HG02588 (cell line): ENCODE measurements at regions not wholly inside any gene's neighbourhood (a gene's known extent, or its start where the extent isn't known, plus 50 kb on each side); places are given as distances from the start of the nearest gene placed in this dataset.

ENCODE experiments used
- ATAC-seq: cut with Tn5 transposase; IDR thresholded peaks from one replicate; pipeline ENCODE4 v1.9.1; 2021; ENCODE audit warnings: mild to moderate bottlenecking, moderate library complexity; ENCODE audit not compliant: unreplicated experiment

DNA sequence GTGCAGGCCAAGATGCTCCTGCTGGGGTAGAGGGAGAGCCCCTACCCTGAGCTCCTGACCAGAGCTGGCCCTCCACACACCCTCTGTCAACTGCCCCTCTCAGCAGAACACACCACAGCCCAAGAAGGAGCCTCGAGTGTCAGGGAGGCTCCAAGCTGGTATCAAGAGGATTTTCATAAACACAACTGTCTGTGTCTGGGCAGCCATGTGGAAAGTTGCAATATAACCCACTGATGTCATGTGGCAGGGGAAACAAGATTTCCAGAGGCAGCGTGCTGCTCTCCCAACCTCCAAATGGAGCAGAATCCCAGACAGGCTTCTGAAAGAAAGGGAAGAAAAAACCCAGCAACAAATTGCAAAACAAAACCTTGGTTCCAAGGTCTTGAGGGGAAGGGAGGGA is 569.9 kb downstream of the BUD13 start:
- no peak for ATAC-seq

DNA sequence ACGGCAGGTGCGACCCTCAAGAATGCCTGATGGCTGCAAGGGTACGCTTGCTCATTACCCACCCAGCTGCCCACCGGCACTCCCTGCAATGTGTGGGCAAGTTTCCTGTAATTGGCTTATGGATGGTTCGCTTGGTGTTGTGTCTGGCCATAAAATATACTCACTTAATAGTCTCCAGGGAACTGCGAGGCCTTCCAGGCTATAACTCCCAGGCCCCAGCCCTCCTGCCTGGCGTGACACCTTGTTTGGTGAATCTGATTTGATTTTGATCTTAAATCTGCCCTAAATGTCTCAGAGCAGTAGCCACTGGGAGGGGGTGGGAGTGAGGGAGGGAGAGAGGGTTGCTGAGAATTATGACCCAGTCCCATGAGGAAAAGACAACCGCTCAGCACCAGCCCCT is 572.2 kb downstream of the BUD13 start:
- ATAC-seq: no peak

DNA sequence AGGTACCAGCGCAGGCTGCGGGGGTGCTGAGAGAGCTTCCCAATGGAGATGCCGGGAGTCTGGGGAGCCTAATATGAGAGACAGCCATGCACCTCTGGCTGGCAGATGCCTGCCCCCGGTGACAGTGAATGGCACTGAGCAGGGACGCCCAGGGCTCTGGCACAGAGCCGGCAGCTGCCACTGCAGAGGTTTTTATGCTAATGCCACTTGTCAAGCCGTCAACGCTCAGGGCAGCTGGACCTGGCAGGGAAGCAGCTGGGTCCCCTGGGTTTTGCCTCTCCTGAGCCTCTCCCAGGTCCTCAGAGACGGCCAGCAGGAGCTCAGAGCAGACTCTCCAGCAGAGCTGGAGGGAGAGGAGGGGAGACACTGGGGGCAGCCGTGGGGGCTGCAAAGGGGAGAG is 573.6 kb downstream of the BUD13 start:
- ATAC-seq: no peak

GRCh38 chr11:116194156-116194904 is 578.5 kb downstream of the BUD13 start:
- no peak for ATAC-seq

DNA sequence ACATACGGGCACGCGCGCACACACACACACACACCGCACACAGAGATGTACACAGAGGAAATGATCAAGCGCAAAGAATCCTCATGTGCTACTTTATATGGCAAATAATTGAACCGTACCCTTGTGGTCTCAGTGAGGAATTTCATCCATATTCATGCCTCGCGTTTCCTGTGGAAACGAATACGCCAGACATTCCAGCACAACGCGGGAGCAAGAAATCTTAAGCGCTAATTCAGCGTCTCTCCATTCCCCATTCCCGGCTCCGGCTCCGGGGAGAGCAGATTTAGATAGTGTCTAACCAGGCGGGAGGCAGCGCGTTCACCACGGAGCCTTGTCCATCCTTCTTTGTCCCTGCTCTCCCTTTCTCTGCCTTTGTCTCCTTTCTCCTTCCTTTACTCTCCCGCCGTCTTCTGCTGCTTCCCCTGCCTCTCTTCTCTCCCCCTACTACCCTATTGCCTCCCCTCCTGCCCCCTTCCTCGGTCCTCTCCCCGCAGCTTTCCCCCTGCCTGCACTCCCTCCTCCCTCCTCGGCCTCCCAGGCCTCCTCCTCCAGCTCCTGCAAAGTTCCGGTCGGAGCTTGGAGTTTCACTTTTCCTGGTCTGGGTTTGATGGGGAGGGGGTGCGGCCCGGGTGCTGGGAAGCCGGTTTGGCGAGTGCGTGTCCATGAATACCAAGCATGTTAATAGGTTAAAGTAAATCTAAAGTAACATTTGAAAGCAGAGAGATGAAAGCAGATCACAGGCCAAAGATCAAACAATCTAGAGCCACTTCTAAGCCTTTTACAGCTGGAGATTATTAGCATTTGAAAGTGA is 579.3 kb downstream of the BUD13 start:
- ATAC-seq: no peak

GRCh38 chr11:116192509-116193210 is 580.1 kb downstream of the BUD13 start:
- ATAC-seq: no peak

GRCh38 chr11:116190861-116191260 is 581.9 kb downstream of the BUD13 start:
- ATAC-seq: no peak

GRCh38 chr11:116189408-116190170 is 583.2 kb downstream of the BUD13 start:
- no peak for ATAC-seq

DNA sequence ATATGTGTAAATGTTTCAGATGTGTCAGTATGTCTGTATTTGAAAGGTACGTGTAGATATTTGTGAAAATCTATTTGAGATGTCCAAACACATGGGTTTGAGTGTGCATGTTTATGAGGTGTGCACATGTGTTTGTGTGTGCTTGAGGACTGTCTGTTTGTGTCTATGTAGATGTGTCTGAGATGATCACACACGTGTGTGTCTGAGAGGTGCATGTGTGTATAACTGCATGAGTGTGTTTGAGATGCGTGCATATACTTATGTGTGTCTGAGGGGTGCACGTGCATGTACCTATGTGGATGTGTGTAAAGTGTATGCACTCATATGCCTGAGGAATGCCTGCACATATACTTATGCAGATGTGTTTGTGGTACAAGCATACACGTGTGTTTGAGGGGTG is 584.4 kb downstream of the BUD13 start:
- no peak for ATAC-seq

DNA sequence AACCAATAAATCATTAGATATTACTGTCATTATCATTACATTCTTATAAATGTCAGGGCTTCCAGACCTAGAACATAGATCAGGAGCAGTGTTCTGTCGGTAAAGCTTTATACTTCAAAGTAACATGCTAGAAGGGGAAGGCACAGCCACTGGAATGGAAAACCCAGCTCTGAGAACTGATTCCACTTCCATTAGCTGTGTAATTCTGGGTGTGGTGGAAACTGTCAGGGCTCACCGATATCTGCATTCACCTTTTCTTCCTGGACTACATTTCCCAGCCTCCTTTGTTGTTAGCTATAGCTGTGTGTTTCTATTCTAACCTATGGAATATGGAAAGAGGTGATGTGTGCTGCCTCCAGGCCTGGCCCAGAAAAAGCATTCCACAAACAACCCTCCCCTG is 585.8 kb downstream of the BUD13 start:
- no peak for ATAC-seq

- no peak for ATAC-seq
Observed at GRCh38 chr11:116185551-116185950, 587.2 kb downstream of the BUD13 start.

DNA sequence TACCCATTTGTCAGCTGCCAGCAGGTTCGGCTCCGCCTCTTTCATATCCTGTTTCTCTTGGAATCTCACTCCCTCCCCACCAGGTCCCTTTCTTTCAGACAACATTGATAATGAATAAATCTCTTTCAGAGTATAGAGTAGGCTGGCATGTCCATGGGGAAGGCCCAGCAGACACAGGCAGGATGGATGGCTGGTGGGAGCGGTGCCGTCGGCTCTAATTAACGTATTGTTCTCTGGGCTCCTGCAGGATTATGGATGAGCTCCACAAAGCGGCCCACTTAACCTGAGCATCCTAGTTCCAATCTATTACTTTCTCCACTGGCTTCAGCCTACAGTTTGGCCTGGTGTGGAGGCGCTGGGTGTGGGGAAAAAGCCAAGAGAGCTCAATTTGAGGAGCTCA is 588.0 kb downstream of the BUD13 start:
- ATAC-seq: no peak

GRCh38 chr11:116182356-116182966 is 590.3 kb downstream of the BUD13 start:
- ATAC-seq: no peak

- no peak for ATAC-seq
Observed at GRCh38 chr11:116180806-116181600, 591.8 kb downstream of the BUD13 start.

- no peak for ATAC-seq
Observed at GRCh38 chr11:116179401-116179800, 593.4 kb downstream of the BUD13 start.

GRCh38 chr11:116177521-116178210 is 595.1 kb downstream of the BUD13 start:
- ATAC-seq: no peak

- ATAC-seq: no peak
Observed at GRCh38 chr11:116176484-116177005, 596.2 kb downstream of the BUD13 start.

DNA sequence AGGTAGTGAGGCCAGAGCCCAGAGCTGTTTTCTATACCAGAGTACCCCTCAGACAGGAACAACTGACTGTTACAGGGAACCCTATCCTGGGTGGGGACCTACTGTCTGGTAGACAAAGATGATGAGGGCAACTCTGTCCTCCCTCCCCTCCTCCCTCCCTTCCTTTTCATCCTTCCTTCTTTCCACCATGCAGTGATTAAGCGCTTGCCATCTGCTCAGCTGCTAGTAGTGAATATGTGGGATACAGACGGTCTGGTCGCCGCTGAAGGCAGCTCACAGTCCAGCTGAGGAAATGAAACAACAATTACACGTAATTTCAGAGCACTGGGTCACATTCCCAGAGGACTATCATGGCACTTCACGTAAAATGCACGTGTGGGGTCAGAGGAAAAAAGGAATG is 597.1 kb downstream of the BUD13 start:
- ATAC-seq: no peak
